Upper lobe of left lung (tissue), 6 donors: ENCODE measurements at regions not wholly inside any gene's neighbourhood (a gene's known extent, or its start where the extent isn't known, plus 50 kb on each side); places are given as distances from the start of the nearest gene placed in this dataset.

Experiments
- ATAC-seq, 2 donors: fragments of 200-7000 bp; cut with Tn5 transposase; one replicate each; pipeline ENCODE4 v1.9.1; 2022; ENCODE audit warnings: mild to moderate bottlenecking in 2 of 2, moderate library complexity in 2 of 2; ENCODE audit not compliant: low FRiP score in 2 of 2
- DNase-seq, 2 donors: peaks; one replicate each; pipeline ENCODE4 v3.0.0-alpha.2; 2019 to 2020
- H3K27ac ChIP-seq, 4 donors: fragments of 200-600 bp; sonication (generic); one replicate each; pipeline ENCODE4 v1.5.1; 2016 to 2019
- H3K27me3 ChIP-seq, 4 donors: fragments of 200-600 bp; sonication (generic); one replicate each; pipeline ENCODE4 v1.5.1; 2017 to 2019
- H3K36me3 ChIP-seq, 4 donors: fragments of 200-600 bp; sonication (generic); one replicate each; pipeline ENCODE4 v1.5.1; 2016 to 2019
- H3K4me1 ChIP-seq, 4 donors: fragments of 200-600 bp; sonication (generic); one replicate each; pipeline ENCODE4 v1.5.1; 2018 to 2019
- H3K4me3 ChIP-seq, 4 donors: fragments of 200-600 bp; sonication (generic); one replicate each; pipeline ENCODE4 v1.5.1; 2017 to 2019; ENCODE audit warnings: mild to moderate bottlenecking in 2 of 4, moderate library complexity in 1 of 4
- H3K9me3 ChIP-seq, 4 donors: fragments of 200-600 bp; sonication (generic); one replicate each; pipeline ENCODE4 v1.5.1; 2018 to 2019
- EP300 ChIP-seq, 4 donors: sonication (generic); formaldehyde crosslinking; IDR thresholded peaks; one replicate each; pipeline ENCODE4 v1.5.1; 2017; ENCODE audit warnings: antibody characterized with exemption in 4 of 4, control low read depth in 2 of 4
- POLR2A ChIP-seq, 4 donors: fragments of 450-650 bp; IDR thresholded peaks; one replicate each; pipeline ENCODE4 v1.5.1; 2016 to 2017; ENCODE audit warnings: antibody characterized with exemption in 4 of 4, mild to moderate bottlenecking in 2 of 4
- POLR2AphosphoS5 ChIP-seq, 2 donors: sonication (generic); formaldehyde crosslinking; IDR thresholded peaks; one replicate each; pipeline ENCODE4 v1.5.1; 2017; ENCODE audit warnings: antibody characterized with exemption in 2 of 2
- WGBS, 2 donors: methylation state at CpG; one replicate each; pipeline ENCODE4 v1.1.5; 2017 to 2018; 5-methylcytosine and 5-hydroxymethylcytosine counted together
- TF ChIP-seq, protein P1 (sequence below), 6 experiments: fragments of 450-650 bp in 4 of 6; fragments of 200-600 bp in 2 of 6; sonication (generic) in 2 of 6; IDR thresholded peaks; one replicate each; pipeline ENCODE4 v1.5.1; 2016 to 2019; ENCODE audit warnings: antibody characterized with exemption in 6 of 6
- donor health status: DM: no; HTN: no; CAD: no; lungs with moderate emphysema.
- donor health status: DM: no; HTN: yes; CAD: no; lungs with severe emphysema.

DNA sequence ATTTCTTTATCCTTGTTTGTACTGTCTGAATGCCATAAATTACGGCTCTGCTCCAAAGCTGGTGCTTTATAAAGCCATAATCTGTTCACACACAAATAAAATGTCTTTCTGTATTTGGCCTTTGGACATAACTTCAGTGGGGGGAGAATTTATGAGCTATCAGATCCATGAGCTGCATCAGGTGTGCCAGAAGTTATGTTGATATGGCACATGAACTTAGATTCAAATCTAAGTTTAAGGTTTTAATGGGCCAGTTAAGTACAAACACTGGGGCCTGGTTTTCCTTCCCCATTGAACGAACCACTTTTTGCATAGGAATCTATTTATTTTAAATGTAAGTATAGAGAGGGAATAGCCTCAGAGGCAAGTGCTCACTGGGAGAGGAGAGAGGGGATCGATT lies 239.9 kb downstream of the NFKBIZ start:
- Histone ChIP-seq H3K36me3 (no peaks in the 10 kb centered on the region), H3K9me3 (no peaks in the 10 kb centered on the region), H3K27ac (no peak overlapping the region), H3K4me1 (peaks cover 0 to 6% (median 0%) of the 10 kb centered on the region in 4 donors), H3K4me3 (no peak overlapping the region), H3K27me3 (no peaks in the 10 kb centered on the region)
- ATAC-seq (no peak), DNase-seq (no peak)
- TF ChIP-seq, protein P1, sequence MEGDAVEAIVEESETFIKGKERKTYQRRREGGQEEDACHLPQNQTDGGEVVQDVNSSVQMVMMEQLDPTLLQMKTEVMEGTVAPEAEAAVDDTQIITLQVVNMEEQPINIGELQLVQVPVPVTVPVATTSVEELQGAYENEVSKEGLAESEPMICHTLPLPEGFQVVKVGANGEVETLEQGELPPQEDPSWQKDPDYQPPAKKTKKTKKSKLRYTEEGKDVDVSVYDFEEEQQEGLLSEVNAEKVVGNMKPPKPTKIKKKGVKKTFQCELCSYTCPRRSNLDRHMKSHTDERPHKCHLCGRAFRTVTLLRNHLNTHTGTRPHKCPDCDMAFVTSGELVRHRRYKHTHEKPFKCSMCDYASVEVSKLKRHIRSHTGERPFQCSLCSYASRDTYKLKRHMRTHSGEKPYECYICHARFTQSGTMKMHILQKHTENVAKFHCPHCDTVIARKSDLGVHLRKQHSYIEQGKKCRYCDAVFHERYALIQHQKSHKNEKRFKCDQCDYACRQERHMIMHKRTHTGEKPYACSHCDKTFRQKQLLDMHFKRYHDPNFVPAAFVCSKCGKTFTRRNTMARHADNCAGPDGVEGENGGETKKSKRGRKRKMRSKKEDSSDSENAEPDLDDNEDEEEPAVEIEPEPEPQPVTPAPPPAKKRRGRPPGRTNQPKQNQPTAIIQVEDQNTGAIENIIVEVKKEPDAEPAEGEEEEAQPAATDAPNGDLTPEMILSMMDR (IDR thresholded peaks at IDR 0.05): no peak
- TF ChIP-seq POLR2AphosphoS5 (IDR thresholded peaks at IDR 0.05) (no peak), EP300 (IDR thresholded peaks at IDR 0.05) (no peak), POLR2A (IDR thresholded peaks at IDR 0.05) (no peak)
- 79 to 84% methylated on average over 3 of the region's 3 CpGs for WGBS, 2 donors

DNA sequence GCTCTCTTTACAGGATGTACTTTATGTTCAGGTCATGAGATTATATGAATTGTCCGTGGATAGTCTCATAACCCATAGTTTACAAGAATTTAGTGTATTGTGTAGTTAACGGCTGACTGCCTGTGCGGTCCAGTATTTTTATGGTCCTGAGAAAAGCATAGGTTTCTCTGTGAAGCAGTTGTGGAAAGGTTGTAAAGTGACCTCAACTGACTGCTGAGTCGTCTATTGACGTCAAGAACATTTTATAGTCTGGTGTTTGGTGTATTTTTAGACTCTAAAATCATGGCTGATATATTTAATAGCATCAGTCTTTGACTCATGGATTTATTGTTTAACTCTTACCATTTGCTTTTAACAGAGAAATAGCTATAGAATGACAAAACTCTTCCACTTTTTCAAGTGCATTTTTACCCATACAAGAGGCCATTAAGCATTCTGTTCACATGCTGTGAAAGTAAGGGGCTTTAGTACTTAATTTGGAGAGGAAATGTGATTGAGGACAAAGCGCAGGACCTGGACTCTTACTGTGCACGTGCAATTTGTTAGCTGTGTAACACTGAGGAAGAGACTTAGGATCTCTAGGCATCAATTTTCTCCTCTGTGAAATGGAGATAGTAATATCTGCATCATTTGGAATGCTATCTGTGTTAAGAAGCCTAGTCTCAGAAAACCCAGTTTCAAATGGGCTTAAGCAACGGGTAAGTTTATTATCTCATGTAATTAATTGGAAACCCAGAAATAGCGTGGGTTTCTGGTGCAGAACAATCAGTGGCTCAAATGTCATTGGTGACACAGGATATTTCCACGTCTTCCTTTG lies 240.8 kb downstream of the NFKBIZ start:
- no peak for TF ChIP-seq POLR2A (IDR thresholded peaks at IDR 0.05)
- TF ChIP-seq POLR2AphosphoS5 (IDR thresholded peaks at IDR 0.05): no peak
- TF ChIP-seq, protein P1 (IDR thresholded peaks at IDR 0.05): no peak
- no peak for TF ChIP-seq EP300 (IDR thresholded peaks at IDR 0.05)
- H3K9me3 ChIP-seq: no peaks in the 10 kb centered on the region
- no peak overlapping the region for H3K27ac ChIP-seq
- H3K4me1 ChIP-seq: peaks cover 0 to 6% (median 0%) of the 10 kb centered on the region in 4 donors
- no peak overlapping the region for H3K4me3 ChIP-seq
- ATAC-seq (no peak), DNase-seq (no peak)
- H3K36me3 ChIP-seq: no peaks in the 10 kb centered on the region
- WGBS, 2 donors: 64 to 65% methylated on average over 10 of the region's 10 CpGs
- H3K27me3 ChIP-seq: no peaks in the 10 kb centered on the region

DNA sequence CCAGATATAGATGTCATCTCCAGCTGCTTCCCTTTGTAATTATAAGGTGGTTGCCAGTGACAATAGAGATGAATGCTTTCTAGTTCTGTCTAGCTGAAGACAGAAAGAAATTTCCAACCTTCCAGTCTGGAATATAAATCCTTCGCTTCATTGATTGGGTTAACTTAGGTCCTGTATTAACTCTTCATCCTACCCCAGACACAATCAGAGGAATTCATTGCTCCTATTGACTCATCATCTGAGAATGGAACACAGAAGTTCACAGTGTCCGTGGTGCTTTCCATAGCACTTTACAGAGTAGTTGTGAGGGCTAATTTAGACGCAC lies 241.4 kb downstream of the NFKBIZ start:
- ATAC-seq: no peak

DNA sequence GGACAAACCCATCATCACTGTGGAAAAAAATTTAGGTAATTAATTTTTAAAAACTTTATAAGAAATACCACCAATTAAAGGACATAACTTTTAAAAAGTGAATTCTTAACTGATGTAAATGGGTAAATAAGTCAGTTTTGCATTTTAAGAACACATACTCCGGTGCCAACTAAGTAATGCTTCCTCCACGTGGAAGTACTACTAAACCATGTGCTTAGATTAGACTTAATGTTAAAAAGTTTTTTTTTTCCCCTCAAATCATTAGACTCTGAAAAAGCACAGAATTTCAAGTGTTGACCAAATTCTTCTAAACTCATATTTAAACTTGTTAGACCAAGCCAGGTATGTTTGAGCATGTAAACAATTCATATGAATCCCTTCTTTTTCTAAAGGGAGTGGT lies 242.0 kb downstream of the NFKBIZ start:
- no peaks in the 10 kb centered on the region for H3K36me3 ChIP-seq
- DNase-seq (no peak), ATAC-seq (no peak)
- TF ChIP-seq POLR2A (IDR thresholded peaks at IDR 0.05) (no peak), EP300 (IDR thresholded peaks at IDR 0.05) (no peak), POLR2AphosphoS5 (IDR thresholded peaks at IDR 0.05) (no peak)
- TF ChIP-seq, protein P1 (IDR thresholded peaks at IDR 0.05): no peak
- peaks cover 0 to 6% (median 0%) of the 10 kb centered on the region in 4 donors for H3K4me1 ChIP-seq
- no peak overlapping the region for H3K27ac ChIP-seq
- H3K4me3 ChIP-seq: no peak overlapping the region
- no peaks in the 10 kb centered on the region for H3K9me3 ChIP-seq
- no peaks in the 10 kb centered on the region for H3K27me3 ChIP-seq
- 62 to 76% methylated on average over 2 of the region's 2 CpGs for WGBS, 2 donors

More for the DNA sequence above, 241.4 kb downstream of the NFKBIZ start:
- Histone ChIP-seq H3K27me3 (no peaks in the 10 kb centered on the region), H3K9me3 (no peaks in the 10 kb centered on the region), H3K4me1 (peaks cover 0 to 6% (median 0%) of the 10 kb centered on the region in 4 donors), H3K27ac (no peak overlapping the region), H3K4me3 (no peak overlapping the region), H3K36me3 (no peaks in the 10 kb centered on the region)
- no peak for DNase-seq
- TF ChIP-seq EP300 (IDR thresholded peaks at IDR 0.05) (no peak), POLR2A (IDR thresholded peaks at IDR 0.05) (no peak), POLR2AphosphoS5 (IDR thresholded peaks at IDR 0.05) (no peak)
- TF ChIP-seq, protein P1 (IDR thresholded peaks at IDR 0.05): no peak
- 95 to 97% methylated on average over 3 of the region's 3 CpGs for WGBS, 2 donors
